ENCODE measurements at regions not wholly inside any gene's neighbourhood (a gene's known extent, or its start where the extent isn't known, plus 50 kb on each side); places are given as distances from the start of the nearest gene placed in this dataset.

DNA sequence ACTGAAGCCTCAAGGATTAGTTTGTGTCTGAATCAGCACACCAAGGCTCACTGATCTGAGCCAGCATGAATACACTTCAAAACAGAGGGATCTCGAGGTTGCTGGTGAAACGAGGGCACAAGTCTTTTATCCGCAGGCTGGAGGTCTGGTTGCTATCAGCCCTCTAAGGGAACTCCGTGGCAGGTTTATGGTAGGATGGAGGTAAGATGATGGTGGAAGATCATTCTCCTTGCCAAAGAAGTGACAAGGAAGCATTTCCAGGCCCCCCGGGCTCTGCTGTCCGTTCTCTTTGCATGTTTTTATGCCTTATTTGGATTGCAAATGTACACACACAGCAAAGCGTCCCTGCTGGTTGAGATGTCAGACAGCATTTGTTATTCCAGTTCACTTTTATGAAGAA lies 268.3 kb downstream of the ARHGAP12 start:
- H3K27ac ChIP-seq (ENCODE audit: low read depth, low read length), result no peak overlapping the region
- 70 to 86% (median 86%) methylated on average over 7 of the region's 7 CpGs for WGBS, 3 donors

- whole genome bisulfite sequencing, 3 donors, result 53 to 92% (median 88%) methylated on average over 4 of the region's 4 CpGs
- no peak overlapping the region for H3K27ac ChIP-seq (ENCODE audit: low read depth, low read length)
Observed at GRCh38 chr10:31659665-31660064, 269.0 kb downstream of the ARHGAP12 start.

DNA sequence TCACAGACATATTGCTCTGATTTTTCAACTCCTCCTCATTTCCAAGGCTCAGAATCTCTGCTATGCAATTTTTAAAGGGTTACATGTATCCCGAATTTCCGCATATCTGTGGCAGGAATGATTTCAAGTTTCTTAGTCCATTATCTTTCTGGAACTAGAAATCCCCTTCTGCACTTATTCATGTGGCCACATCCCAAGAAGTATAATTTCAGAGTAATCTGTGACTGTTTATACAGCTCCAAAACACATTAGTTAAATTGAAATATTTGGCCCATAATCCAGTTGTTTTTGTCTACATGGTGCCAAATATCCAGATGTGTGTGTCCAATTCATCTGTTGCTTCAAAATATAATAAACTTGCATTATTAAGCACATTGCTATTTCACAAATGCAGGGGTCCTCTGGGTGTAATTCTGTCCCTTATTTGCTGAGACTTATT lies 271.2 kb downstream of the ARHGAP12 start:
- 59 to 77% (median 73%) methylated on average over 2 of the region's 2 CpGs for WGBS, 3 donors
- H3K27ac ChIP-seq (ENCODE audit: low read depth, low read length), result no peak overlapping the region

GRCh38 chr10:31656851-31657433 lies 271.7 kb downstream of the ARHGAP12 start:
- 40 to 50% (median 44%) methylated on average over 1 of the region's 1 CpG for WGBS, 3 donors

GRCh38 chr10:31652038-31652437 lies 276.6 kb downstream of the ARHGAP12 start:
- WGBS, 3 donors, result 96 to 100% (median 99%) methylated on average over 1 of the region's 1 CpG
- no peak overlapping the region for H3K27ac ChIP-seq (ENCODE audit: low read depth, low read length)

More at GRCh38 chr10:31656851-31657433, 271.7 kb downstream of the ARHGAP12 start:
- no peak overlapping the region for H3K27ac ChIP-seq (ENCODE audit: low read depth, low read length)

GRCh38 chr10:31650010-31650409 lies 278.6 kb downstream of the ARHGAP12 start:
- H3K27ac ChIP-seq (ENCODE audit: low read depth, low read length), result no peak overlapping the region
- WGBS, 3 donors, result 36 to 62% (median 47%) methylated on average over 8 of the region's 8 CpGs

- no peak overlapping the region for H3K27ac ChIP-seq (ENCODE audit: low read depth, low read length)
- 68 to 80% (median 69%) methylated on average over 8 of the region's 8 CpGs for WGBS, 3 donors
Observed at GRCh38 chr10:31648966-31649365, 279.7 kb downstream of the ARHGAP12 start.

GRCh38 chr10:31647861-31648260 lies 280.8 kb downstream of the ARHGAP12 start:
- H3K27ac ChIP-seq (ENCODE audit: low read depth, low read length), result no peak overlapping the region
- 76 to 85% (median 82%) methylated on average over 5 of the region's 5 CpGs for WGBS, 3 donors

DNA sequence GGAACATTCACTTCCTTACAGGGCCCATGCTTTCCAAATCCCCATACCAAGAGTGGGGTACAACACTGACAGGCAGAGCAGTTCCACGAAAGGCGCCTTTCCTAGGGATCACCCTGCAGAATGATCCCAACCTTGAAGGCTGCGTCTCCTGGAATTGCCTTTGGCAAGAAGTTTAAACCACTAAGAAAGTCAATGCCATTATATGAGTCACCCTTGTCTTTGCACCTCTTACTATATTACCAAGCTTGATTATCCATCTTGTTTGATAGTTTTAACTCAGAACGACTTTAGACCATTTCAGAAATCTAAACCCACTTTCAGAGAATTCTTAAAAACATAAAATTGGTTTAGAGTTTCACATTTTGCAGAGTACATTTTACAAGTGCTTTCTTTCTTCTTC lies 282.1 kb downstream of the ARHGAP12 start:
- H3K27ac ChIP-seq (ENCODE audit: low read depth, low read length), result no peak overlapping the region
- WGBS, 3 donors, result 96 to 97% (median 96%) methylated on average over 4 of the region's 4 CpGs

- no peak overlapping the region for H3K27ac ChIP-seq (ENCODE audit: low read depth, low read length)
- WGBS, 3 donors, result 82 to 91% (median 88%) methylated on average over 6 of the region's 6 CpGs
Observed at GRCh38 chr10:31645786-31646185, 282.8 kb downstream of the ARHGAP12 start.

DNA sequence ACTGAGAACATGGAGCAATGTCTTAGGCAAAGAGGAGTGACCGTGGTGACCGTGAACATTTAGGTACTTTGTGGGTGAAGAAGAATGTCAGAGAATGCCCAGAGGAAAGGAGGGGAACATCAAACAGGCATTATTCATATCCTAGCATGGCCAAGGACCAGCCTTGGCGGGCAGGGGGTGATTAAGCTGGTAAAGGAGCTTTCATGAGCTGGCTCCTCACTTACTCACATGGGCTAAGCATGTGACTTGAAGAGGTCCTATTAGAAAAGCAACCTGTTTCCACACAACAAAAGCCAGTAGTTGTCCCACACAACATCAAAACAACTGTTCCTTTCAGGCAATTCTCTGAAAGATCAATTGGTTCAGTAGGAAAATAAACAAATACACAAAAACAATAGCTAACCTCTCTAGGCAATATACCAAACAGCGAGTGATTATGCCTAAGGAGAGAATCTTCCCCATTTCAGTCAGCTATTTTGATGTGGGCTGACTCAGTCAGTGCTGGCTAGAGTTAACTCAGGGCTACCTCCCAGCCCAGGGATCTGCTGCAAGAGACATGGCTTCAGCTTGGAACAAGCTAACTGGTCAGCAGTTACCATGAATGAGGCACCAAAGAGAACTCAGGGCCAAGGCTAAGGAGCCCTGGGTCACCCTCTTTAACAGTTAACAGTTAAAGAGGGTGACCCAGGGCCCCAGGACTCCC lies 283.5 kb downstream of the ARHGAP12 start:
- no peak overlapping the region for H3K27ac ChIP-seq (ENCODE audit: low read depth, low read length)
- WGBS, 3 donors, result 90 to 91% (median 90%) methylated on average over 4 of the region's 4 CpGs

GRCh38 chr10:31642281-31642680 lies 286.4 kb downstream of the ARHGAP12 start:
- H3K27ac ChIP-seq (ENCODE audit: low read depth, low read length), result no peak overlapping the region
- WGBS, 3 donors, result 88 to 94% (median 92%) methylated on average over 1 of the region's 1 CpG

DNA sequence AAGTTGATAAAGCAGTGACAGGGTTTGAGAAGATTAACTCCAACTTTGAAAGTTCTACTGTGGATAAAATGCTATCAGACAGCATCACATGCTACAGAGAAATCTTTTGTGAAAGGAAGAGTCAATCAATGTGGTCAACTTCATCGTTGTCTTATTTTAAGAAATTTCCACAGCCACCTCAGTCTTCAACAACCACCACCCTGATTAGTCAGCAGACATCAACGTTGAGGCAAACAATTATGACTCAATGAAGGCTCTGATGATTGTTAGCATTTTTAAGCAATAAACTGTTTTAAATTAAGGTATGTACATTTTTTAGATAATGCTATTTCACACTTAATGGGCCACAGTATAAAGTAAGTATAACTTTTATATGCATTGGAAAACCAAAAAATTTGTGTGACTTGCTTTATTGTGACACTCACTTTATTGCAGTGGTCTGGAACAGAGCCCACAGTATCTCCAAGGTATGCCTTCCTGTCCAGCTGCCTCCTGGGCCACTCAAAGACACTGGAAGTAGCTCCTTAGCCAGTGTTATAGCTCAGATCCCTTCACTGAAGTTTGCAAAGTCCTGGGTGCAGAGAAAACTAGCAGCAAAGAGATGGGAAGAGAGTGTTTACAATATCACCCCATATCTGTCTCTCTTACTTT lies 293.1 kb downstream of the ARHGAP12 start:
- WGBS, 3 donors, result 60 to 79% (median 61%) methylated on average over 2 of the region's 2 CpGs

DNA sequence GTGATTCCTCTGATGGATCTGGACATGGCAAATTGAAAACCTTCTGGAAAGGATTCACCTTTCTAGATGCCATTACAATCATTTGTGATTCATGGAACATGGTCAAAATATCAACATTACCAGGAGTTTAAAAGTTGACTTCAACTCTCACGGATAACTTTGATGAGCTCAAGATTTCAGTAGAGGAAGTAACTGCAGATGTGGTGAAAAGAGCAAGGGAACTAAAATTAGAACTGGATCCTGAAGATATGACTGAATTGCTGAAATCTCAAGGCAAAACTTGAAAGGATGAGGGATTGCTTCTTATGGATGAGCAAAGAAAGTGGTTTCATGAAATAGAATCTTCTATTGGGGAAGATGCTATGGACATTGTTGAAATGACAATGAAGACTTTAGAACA lies 293.6 kb downstream of the ARHGAP12 start:
- WGBS, 3 donors, result 55 to 60% (median 59%) methylated on average over 1 of the region's 1 CpG
- H3K27ac ChIP-seq (ENCODE audit: low read depth, low read length), result no peak overlapping the region

More for the DNA sequence above, 293.1 kb downstream of the ARHGAP12 start:
- no peak overlapping the region for H3K27ac ChIP-seq (ENCODE audit: low read depth, low read length)

DNA sequence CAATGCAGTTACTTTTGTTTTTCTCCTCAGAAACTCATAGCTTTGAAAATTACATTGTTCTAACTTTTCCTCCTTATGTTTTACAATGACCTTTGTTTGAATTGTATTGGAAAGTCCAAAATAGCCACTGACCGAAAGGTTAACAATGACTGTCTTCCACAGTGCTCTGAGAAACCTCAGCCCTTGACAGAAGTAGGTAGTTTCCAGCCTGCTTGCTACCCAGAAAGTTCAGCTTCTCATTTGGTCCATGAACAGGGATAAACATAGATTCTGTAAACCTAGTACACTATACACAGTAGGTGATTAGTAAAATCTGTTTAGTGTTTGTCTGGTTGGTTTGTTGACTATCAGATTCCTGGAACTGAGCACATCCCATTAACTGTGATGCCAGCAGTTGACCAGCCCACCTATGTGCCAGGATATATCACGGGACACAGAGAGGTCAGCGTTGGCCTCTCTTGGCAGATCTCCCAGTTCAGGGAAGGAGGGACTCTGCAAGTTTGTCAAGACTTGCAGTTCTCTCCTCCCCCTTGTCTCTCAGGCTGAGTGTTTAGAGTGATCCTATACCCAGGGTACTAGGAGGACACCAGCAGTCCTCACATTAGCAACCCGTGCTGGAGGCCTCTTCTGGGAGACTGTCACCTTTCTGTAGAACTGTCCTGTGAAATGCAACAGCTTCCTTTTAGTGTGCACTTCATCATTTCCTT lies 297.6 kb downstream of the ARHGAP12 start:
- 55 to 69% (median 59%) methylated on average over 4 of the region's 4 CpGs for WGBS, 3 donors
- no peak overlapping the region for H3K27ac ChIP-seq (ENCODE audit: low read depth, low read length)

DNA sequence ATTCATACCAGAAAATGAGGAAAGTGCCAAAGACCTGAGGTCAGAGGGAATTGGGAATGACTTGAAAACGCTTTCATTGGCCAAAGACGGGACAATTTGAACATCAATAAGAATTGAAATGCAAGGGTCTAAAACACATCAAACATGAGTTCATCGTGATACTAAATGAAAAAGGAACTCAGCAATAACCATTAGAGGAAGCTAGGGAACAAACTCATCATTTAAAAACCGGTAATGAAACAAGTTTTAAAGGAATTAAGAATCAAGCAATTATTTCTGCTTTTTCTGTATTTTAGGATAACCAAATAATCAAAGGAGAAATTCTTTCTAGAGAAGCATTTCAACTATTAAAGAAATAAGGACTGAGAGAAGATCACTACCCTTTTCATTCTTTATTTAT lies 303.1 kb downstream of the ARHGAP12 start:
- no peak overlapping the region for H3K27ac ChIP-seq (ENCODE audit: low read depth, low read length)
- 88 to 91% (median 90%) methylated on average over 4 of the region's 4 CpGs for WGBS, 3 donors

GRCh38 chr10:31624611-31625010 lies 304.0 kb downstream of the ARHGAP12 start:
- no peak overlapping the region for H3K27ac ChIP-seq (ENCODE audit: low read depth, low read length)

- H3K27ac ChIP-seq (ENCODE audit: low read depth, low read length), result no peak overlapping the region
- WGBS, 3 donors, result 87 to 92% (median 89%) methylated on average over 2 of the region's 2 CpGs
Observed at GRCh38 chr10:31623947-31624346, 304.7 kb downstream of the ARHGAP12 start.

GRCh38 chr10:31623466-31623865 lies 304.4 kb downstream of the ZEB1 start:
- no peak overlapping the region for H3K27ac ChIP-seq (ENCODE audit: low read depth, low read length)
- WGBS, 3 donors, result 46 to 81% (median 58%) methylated on average over 3 of the region's 3 CpGs

All from adipose tissue (tissue), 3 donors.